ENCODE measurements at regions not wholly inside any gene's neighbourhood (a gene's known extent, or its start where the extent isn't known, plus 50 kb on each side); places are given as distances from the start of the nearest gene placed in this dataset.

DNA sequence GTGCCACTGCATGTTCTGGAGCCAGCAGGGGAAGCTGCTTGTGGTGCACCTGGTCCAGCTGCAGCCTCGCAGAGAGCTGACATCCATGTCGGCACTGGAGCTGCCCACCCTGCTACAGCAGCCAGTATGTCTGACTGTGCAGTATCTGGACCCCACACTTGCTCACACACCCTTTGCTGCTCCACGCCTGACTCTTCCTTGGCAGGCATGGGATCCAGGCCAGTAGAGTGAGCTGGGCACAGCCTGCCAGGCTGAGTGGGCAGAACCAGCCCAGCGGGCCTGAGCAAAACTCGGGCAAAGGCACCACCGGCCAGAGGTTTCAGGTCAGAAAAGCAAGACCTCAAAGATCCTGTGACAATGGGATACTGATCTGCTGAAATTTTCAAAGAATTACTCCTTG, 690.1 kb downstream of the STPG2 start:
- intact Hi-C loops (cut with DNase I; ENCODE audit: low total_unique reads), result no loop called here
- H3K4me3 ChIP-seq (ENCODE audit: low read depth, poor library complexity, severe bottlenecking), result no peak overlapping the region
- WGBS, 2 donors, result 84 to 93% methylated on average over 5 of the region's 6 CpGs
- DNase-seq (ENCODE audit: low spot score in 2 of 2), result no peak
- TF ChIP-seq POLR2A (IDR thresholded peaks at IDR 0.05), result no peak
- TF ChIP-seq, protein P1, sequence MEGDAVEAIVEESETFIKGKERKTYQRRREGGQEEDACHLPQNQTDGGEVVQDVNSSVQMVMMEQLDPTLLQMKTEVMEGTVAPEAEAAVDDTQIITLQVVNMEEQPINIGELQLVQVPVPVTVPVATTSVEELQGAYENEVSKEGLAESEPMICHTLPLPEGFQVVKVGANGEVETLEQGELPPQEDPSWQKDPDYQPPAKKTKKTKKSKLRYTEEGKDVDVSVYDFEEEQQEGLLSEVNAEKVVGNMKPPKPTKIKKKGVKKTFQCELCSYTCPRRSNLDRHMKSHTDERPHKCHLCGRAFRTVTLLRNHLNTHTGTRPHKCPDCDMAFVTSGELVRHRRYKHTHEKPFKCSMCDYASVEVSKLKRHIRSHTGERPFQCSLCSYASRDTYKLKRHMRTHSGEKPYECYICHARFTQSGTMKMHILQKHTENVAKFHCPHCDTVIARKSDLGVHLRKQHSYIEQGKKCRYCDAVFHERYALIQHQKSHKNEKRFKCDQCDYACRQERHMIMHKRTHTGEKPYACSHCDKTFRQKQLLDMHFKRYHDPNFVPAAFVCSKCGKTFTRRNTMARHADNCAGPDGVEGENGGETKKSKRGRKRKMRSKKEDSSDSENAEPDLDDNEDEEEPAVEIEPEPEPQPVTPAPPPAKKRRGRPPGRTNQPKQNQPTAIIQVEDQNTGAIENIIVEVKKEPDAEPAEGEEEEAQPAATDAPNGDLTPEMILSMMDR (IDR thresholded peaks at IDR 0.05), result no peak

DNA sequence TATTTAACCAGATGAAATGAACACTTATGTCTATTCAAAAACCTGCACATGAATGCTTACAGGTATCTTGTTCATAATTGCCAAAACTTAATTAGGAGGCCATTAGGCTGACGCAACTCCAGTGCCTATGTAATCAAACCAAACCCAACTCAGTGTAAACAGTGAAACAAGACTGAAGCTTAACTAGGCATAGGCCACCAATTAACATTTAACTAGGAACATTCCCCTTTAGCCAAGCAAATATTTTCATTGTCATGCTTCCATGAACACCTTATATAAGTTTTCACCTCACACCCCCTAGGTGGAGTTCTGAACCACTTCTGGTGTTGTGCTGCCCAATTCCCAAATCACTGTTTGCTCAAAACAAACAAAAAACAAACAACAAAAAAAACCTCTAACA, 686.0 kb downstream of the STPG2 start:
- DNase-seq (ENCODE audit: low spot score in 2 of 2), result no peak
- H3K4me3 ChIP-seq (ENCODE audit: low read depth, poor library complexity, severe bottlenecking), result no peak overlapping the region
- TF ChIP-seq, protein P1 (IDR thresholded peaks at IDR 0.05), result no peak
- no peak for TF ChIP-seq POLR2A (IDR thresholded peaks at IDR 0.05)
- intact Hi-C loops (cut with DNase I; ENCODE audit: low total_unique reads), result no loop called here
- 74% methylated on average over 1 of the region's 1 CpG for WGBS, 2 donors

DNA sequence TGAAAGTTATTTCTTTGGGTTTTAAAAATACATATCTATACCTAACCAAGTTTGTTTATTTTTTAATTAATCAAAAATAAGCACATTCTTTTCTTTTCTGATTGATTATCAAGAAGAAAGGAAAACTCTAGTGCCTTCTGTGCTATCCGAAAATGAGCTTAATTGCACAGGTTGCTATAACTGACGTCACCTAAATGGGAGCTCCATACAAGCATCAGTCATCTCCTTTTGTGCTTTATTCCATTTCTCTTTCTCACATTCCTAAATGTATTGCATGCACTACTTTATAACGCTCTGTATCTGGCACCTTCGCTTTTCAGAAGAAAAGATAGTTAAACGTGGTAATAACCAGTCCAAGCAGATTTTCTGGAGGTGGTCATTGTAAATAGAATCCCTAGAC, 675.0 kb downstream of the STPG2 start:
- no peak for TF ChIP-seq POLR2A (IDR thresholded peaks at IDR 0.05)
- TF ChIP-seq, protein P1 (IDR thresholded peaks at IDR 0.05), result no peak
- intact Hi-C loops (cut with DNase I; ENCODE audit: low total_unique reads), result no loop called here
- WGBS, 2 donors, result 79 to 83% methylated on average over 5 of the region's 5 CpGs
- no peak for DNase-seq (ENCODE audit: low spot score in 2 of 2)
- H3K4me3 ChIP-seq (ENCODE audit: low read depth, poor library complexity, severe bottlenecking), result no peak overlapping the region

DNA sequence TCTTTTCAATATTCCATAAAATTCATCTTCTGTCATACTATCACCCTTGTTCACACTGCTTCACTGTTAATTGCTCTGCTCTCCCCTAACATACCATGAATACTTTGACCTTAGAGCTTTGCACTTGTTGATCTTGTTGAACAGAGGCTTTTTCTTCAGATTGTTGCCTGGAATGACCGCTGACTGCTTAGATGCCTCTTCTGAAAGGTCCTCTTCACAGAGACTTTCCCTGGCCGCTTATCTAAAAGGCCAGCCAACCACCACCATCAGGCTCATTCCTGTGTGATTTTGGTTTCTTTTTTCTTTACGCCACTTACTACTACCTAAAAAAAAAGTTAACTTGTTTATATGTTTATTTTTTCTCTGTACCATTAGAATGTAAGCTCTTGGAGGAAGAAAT, 667.7 kb downstream of the STPG2 start:
- DNase-seq (ENCODE audit: low spot score in 2 of 2), result no peak
- intact Hi-C loops (cut with DNase I; ENCODE audit: low total_unique reads), result no loop called here
- WGBS, 2 donors, result 82 to 87% methylated on average over 3 of the region's 3 CpGs
- no peak overlapping the region for H3K4me3 ChIP-seq (ENCODE audit: low read depth, poor library complexity, severe bottlenecking)
- TF ChIP-seq, protein P1 (IDR thresholded peaks at IDR 0.05), result no peak
- TF ChIP-seq POLR2A (IDR thresholded peaks at IDR 0.05), result no peak

DNA sequence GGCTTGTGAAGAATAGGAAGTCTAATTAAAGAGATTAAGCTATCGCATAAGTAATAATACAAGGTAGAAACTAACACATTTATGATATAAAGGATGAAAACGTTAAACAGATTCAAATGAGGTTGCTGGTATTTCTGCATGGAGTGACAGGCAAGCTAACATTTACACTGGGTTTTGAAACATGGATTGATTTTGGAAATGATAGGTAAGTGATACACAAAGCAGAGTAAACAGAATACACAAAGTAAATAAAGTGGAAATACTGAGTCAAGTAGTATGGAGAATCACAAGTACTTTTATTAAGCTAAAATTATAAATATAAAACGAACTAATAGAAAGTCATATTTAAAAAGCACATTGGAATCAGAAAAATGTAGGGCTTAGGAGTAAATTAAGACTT, 665.3 kb downstream of the STPG2 start:
- intact Hi-C loops (cut with DNase I; ENCODE audit: low total_unique reads), result no loop called here
- 83 to 87% methylated on average over 3 of the region's 3 CpGs for WGBS, 2 donors
- no peak overlapping the region for H3K4me3 ChIP-seq (ENCODE audit: low read depth, poor library complexity, severe bottlenecking)
- TF ChIP-seq POLR2A (IDR thresholded peaks at IDR 0.05), result no peak
- TF ChIP-seq, protein P1 (IDR thresholded peaks at IDR 0.05), result no peak
- no peak for DNase-seq (ENCODE audit: low spot score in 2 of 2)

DNA sequence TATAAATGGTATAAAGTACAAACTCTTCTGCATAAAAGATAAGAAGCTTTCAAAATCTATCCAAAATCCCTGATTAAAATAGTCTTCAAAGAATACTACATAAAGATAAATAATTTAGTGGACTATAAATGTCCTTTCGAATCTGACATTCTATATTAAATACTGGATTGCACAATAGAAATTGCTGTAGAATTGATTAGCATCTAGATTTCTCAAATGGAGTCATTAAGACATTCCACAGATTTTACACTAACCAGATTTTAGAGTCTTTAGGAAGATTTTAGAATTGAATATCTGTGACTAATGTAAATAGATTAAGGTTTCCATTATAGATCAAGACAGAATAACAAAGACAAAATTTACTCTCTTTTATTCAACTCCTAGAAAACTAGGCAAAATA, 663.9 kb downstream of the STPG2 start:
- H3K4me3 ChIP-seq (ENCODE audit: low read depth, poor library complexity, severe bottlenecking), result no peak overlapping the region
- WGBS, 2 donors, result 55 to 82% methylated on average over 1 of the region's 1 CpG
- DNase-seq (ENCODE audit: low spot score in 2 of 2), result no peak
- TF ChIP-seq POLR2A (IDR thresholded peaks at IDR 0.05), result no peak
- TF ChIP-seq, protein P1 (IDR thresholded peaks at IDR 0.05), result no peak
- intact Hi-C loops (cut with DNase I; ENCODE audit: low total_unique reads), result no loop called here
